Calu3 (cell line): ENCODE measurements at regions not wholly inside any gene's neighbourhood (a gene's known extent, or its start where the extent isn't known, plus 50 kb on each side); places are given as distances from the start of the nearest gene placed in this dataset.

Source experiments
- BruUV-seq: library from RNA; stranded (reverse); fragments of 400-500 nt; replicated peaks from 2 replicates; lab custom pipeline; 2021; lab: Mats Ljungman, UMichigan
- CTCF ChIA-PET: fragments of 300-600 bp; sonication (Branson Sonifier 250); formaldehyde crosslinking; loops from one replicate; lab custom pipeline; 2022; ENCODE audit warnings: antibody characterized with exemption; lab: Charles Lee
- DNase-seq: peaks from one replicate; pipeline ENCODE4 v3.0.0; 2022
- H3K27ac Mint-ChIP-seq: one replicate; pipeline ENCODE4 v1.8.0; 2022; ENCODE audit warnings: mixed read lengths; ENCODE audit not compliant: unreplicated experiment
- H3K27me3 Mint-ChIP-seq: one replicate; pipeline ENCODE4 v1.8.0; 2022; ENCODE audit warnings: mixed read lengths; ENCODE audit not compliant: unreplicated experiment
- H3K36me3 Mint-ChIP-seq: one replicate; pipeline ENCODE4 v1.8.0; 2022; ENCODE audit warnings: mild to moderate bottlenecking, moderate library complexity, mixed read lengths; ENCODE audit not compliant: insufficient read depth, unreplicated experiment
- H3K4me1 Mint-ChIP-seq: one replicate; pipeline ENCODE4 v1.8.0; 2022; ENCODE audit warnings: mild to moderate bottlenecking, low read depth, mixed read lengths; ENCODE audit not compliant: unreplicated experiment
- H3K4me3 Mint-ChIP-seq: one replicate; pipeline ENCODE4 v1.8.0; 2022; ENCODE audit warnings: mild to moderate bottlenecking, low read depth, moderate library complexity, mixed read lengths; ENCODE audit not compliant: unreplicated experiment
- H3K9me3 Mint-ChIP-seq: one replicate; pipeline ENCODE4 v1.8.0; 2022; ENCODE audit warnings: low read depth, mixed read lengths; ENCODE audit not compliant: unreplicated experiment
- CTCF ChIP-seq: fragments of 200-600 bp; IDR thresholded peaks from one replicate; pipeline ENCODE4 v1.8.0; 2022; ENCODE audit warnings: antibody characterized with exemption; ENCODE audit not compliant: unreplicated experiment
- intact Hi-C: fragments of 100-400 bp; cut with micrococcal nuclease; formaldehyde crosslinking; loops from one replicate; pipeline ENCODE4 v1.10.0; 2022; ENCODE audit not compliant: unreplicated experiment

- CTCF ChIA-PET, result no interaction called here
- Mint-ChIP-seq H3K36me3 (no peaks in the 10 kb centered on the region), H3K4me3 (no peak overlapping the region), H3K27me3 (no peaks in the 10 kb centered on the region), H3K9me3 (no peaks in the 10 kb centered on the region), H3K4me1 (no peaks in the 10 kb centered on the region), H3K27ac (no peak overlapping the region)
- intact Hi-C loops, result loop anchor here (10.0 kb wide), 1 partner anchor 249 kb away; no protein-coding TSS in a partner anchor
- no peak for TF ChIP-seq CTCF
- BruUV-seq, result no TSS peak
- DNase-seq, result no peak
These were observed 321.8 kb upstream of the ADCY2 start for GRCh38 chr5:7074176-7074575.

DNA sequence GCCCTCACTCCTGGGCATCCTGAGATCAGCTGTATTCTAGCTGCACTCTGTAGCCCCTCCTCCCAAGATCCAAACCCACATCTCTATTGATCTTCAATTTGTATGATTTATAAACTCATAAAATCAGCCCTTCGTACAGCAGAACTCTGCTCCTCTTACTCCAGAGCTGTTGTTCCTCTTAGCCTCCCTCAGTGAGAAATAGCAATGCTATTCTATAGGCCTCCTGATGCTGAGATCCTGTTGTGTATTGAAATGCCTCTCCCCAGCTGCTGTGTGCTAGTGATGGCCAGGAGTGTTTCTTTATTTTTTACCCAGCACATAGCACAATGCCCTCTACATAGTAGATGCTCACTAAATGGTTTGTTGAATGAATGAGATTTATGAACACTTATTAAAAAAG lies 320.5 kb upstream of the ADCY2 start:
- no peak for DNase-seq
- no peaks in the 10 kb centered on the region for H3K9me3 Mint-ChIP-seq
- no peaks in the 10 kb centered on the region for H3K27me3 Mint-ChIP-seq
- no peak overlapping the region for H3K4me3 Mint-ChIP-seq
- no peak for TF ChIP-seq CTCF
- CTCF ChIA-PET, result no interaction called here
- H3K36me3 Mint-ChIP-seq, result no peaks in the 10 kb centered on the region
- no TSS peak for BruUV-seq
- H3K27ac Mint-ChIP-seq, result no peak overlapping the region
- intact Hi-C loops, result loop anchor here (10.0 kb wide), 1 partner anchor 251 kb away; no protein-coding TSS in a partner anchor
- no peaks in the 10 kb centered on the region for H3K4me1 Mint-ChIP-seq

DNA sequence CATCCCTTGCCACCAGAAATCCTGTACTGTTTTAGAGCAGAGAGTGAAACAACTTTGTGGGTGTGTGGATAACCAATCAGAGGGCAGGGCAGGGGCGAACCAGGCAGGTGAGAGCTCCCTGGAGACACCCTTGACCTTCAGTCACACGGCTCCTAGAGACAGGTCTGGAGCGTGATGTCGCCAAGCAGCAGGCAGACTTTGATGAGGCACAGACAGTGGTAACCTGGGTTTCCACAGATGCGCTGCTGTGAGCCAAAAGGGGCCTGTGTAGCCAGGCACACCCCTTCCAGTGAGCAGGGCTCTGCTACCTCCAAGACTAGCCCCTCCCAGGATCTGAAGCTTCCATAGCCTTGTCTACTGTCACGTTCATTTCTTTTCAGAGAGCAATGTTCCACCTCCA lies 317.8 kb upstream of the ADCY2 start:
- intact Hi-C loops, result loop anchor here (10.0 kb wide), 1 partner anchor 253 kb away; no protein-coding TSS in a partner anchor
- Mint-ChIP-seq H3K27me3 (no peaks in the 10 kb centered on the region), H3K36me3 (no peaks in the 10 kb centered on the region), H3K9me3 (no peaks in the 10 kb centered on the region), H3K27ac (no peak overlapping the region), H3K4me1 (no peaks in the 10 kb centered on the region), H3K4me3 (no peak overlapping the region)
- TF ChIP-seq CTCF, result no peak
- CTCF ChIA-PET, result no interaction called here
- no peak for DNase-seq
- BruUV-seq, result no TSS peak

DNA sequence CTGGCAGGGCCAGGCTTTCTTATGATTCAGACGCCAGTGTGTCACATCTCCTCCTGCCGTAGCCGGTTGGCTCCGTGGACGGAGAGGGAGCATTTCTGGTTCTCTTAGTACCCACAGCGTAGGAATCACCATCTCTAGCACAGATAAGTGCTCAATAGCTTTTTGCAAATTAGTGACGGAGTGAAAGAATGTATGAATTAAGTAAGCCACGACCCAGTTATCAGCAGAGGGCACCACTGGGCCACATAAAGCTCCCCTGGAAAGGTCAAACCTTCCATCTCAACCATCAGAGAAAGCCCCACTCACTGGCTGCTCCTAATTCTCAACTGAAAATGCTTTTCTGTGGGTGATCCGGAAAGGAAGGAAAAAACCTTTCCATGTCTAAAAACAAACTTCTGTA lies 317.0 kb upstream of the ADCY2 start:
- Mint-ChIP-seq H3K36me3 (no peaks in the 10 kb centered on the region), H3K27me3 (no peaks in the 10 kb centered on the region), H3K9me3 (no peaks in the 10 kb centered on the region), H3K4me1 (no peaks in the 10 kb centered on the region), H3K27ac (no peak overlapping the region), H3K4me3 (no peak overlapping the region)
- TF ChIP-seq CTCF, result no peak
- CTCF ChIA-PET, result no interaction called here
- no TSS peak for BruUV-seq
- no peak for DNase-seq
- intact Hi-C loops, result loop anchor here (10.0 kb wide), 1 partner anchor 254 kb away; no protein-coding TSS in a partner anchor
